ENCODE measurements at regions not wholly inside any gene's neighbourhood (a gene's known extent, or its start where the extent isn't known, plus 50 kb on each side); places are given as distances from the start of the nearest gene placed in this dataset.

GRCh38 chr6:50956014-50956413, 137.3 kb downstream of the TFAP2B start:
- Histone ChIP-seq H3K79me2 (ENCODE audit: insufficient read depth, low read length) (no peaks in the 10 kb centered on the region), H3K27ac (ENCODE audit: low read depth, low read length) (no peak overlapping the region), H3K36me3 (ENCODE audit: insufficient read depth, low read length) (no peaks in the 10 kb centered on the region), H3K27me3 (ENCODE audit: insufficient read depth, low read length) (no peaks in the 10 kb centered on the region), H3K9me3 (ENCODE audit: insufficient read depth, low read depth, low read length) (no peaks in the 10 kb centered on the region), H3K4me1 (ENCODE audit: insufficient read depth, low read length) (no peaks in the 10 kb centered on the region), H3K4me2 (ENCODE audit: low read length) (no peak overlapping the region), H4K20me1 (ENCODE audit: insufficient read depth, low read length) (no peaks in the 10 kb centered on the region), H3K4me3 (ENCODE audit: insufficient read depth, low read depth, low read length) (no peak overlapping the region), H2AFZ (ENCODE audit: low read depth, low read length) (no peak overlapping the region), H3K9ac (ENCODE audit: low read length) (no peak overlapping the region)
- FAIRE-seq (no peak), DNase-seq (ENCODE audit: low read depth) (no peak)
- Mint-ChIP-seq H3K4me1 (ENCODE audit: low read depth, unreplicated experiment) (peaks cover 5% of the 10 kb centered on the region), H3K4me3 (ENCODE audit: unreplicated experiment) (no peak overlapping the region), H3K27me3 (ENCODE audit: low read depth, unreplicated experiment) (peaks cover 4% of the 10 kb centered on the region), H3K27ac (ENCODE audit: unreplicated experiment) (no peak overlapping the region), H3K9me3 (ENCODE audit: unreplicated experiment) (no peaks in the 10 kb centered on the region), H3K36me3 (ENCODE audit: low read depth, unreplicated experiment) (no peaks in the 10 kb centered on the region)
- TF ChIP-seq CTCF (IDR thresholded peaks at IDR 0.05; ENCODE audit: insufficient read depth, low read depth, low read length) (no peak), EZH2 (IDR thresholded peaks at IDR 0.05; ENCODE audit: insufficient read depth, low read length) (no peak)

- no peaks in the 10 kb centered on the region for H3K9me3 Mint-ChIP-seq (ENCODE audit: unreplicated experiment)
- TF ChIP-seq EZH2 (IDR thresholded peaks at IDR 0.05; ENCODE audit: insufficient read depth, low read length) (no peak), CTCF (IDR thresholded peaks at IDR 0.05; ENCODE audit: insufficient read depth, low read depth, low read length) (no peak)
- no peak for FAIRE-seq
- no peak overlapping the region for H3K27ac Mint-ChIP-seq (ENCODE audit: unreplicated experiment)
- H3K4me3 Mint-ChIP-seq (ENCODE audit: unreplicated experiment): no peak overlapping the region
- H3K9ac ChIP-seq (ENCODE audit: low read length): no peak overlapping the region
- no peaks in the 10 kb centered on the region for H3K79me2 ChIP-seq (ENCODE audit: insufficient read depth, low read length)
- H3K27me3 ChIP-seq (ENCODE audit: insufficient read depth, low read length): no peaks in the 10 kb centered on the region
- H3K4me1 ChIP-seq (ENCODE audit: insufficient read depth, low read length): no peaks in the 10 kb centered on the region
- no peaks in the 10 kb centered on the region for H3K9me3 ChIP-seq (ENCODE audit: insufficient read depth, low read depth, low read length)
- H3K36me3 ChIP-seq (ENCODE audit: insufficient read depth, low read length): no peaks in the 10 kb centered on the region
- no peaks in the 10 kb centered on the region for H3K36me3 Mint-ChIP-seq (ENCODE audit: low read depth, unreplicated experiment)
- H3K4me1 Mint-ChIP-seq (ENCODE audit: low read depth, unreplicated experiment): no peaks in the 10 kb centered on the region
- no peak overlapping the region for H3K27ac ChIP-seq (ENCODE audit: low read depth, low read length)
- no peak overlapping the region for H2AFZ ChIP-seq (ENCODE audit: low read depth, low read length)
- peaks cover 4% of the 10 kb centered on the region for H3K27me3 Mint-ChIP-seq (ENCODE audit: low read depth, unreplicated experiment)
- H3K4me3 ChIP-seq (ENCODE audit: insufficient read depth, low read depth, low read length): no peak overlapping the region
- no peaks in the 10 kb centered on the region for H4K20me1 ChIP-seq (ENCODE audit: insufficient read depth, low read length)
- DNase-seq (ENCODE audit: low read depth): no peak
- no peak overlapping the region for H3K4me2 ChIP-seq (ENCODE audit: low read length)
Measured at GRCh38 chr6:50958148-50958697, 139.6 kb downstream of the TFAP2B start.

- Mint-ChIP-seq H3K27ac (ENCODE audit: unreplicated experiment) (no peak overlapping the region), H3K4me3 (ENCODE audit: unreplicated experiment) (no peak overlapping the region), H3K4me1 (ENCODE audit: low read depth, unreplicated experiment) (no peaks in the 10 kb centered on the region), H3K9me3 (ENCODE audit: unreplicated experiment) (no peaks in the 10 kb centered on the region), H3K27me3 (ENCODE audit: low read depth, unreplicated experiment) (peaks cover 4% of the 10 kb centered on the region), H3K36me3 (ENCODE audit: low read depth, unreplicated experiment) (no peaks in the 10 kb centered on the region)
- TF ChIP-seq CTCF (IDR thresholded peaks at IDR 0.05; ENCODE audit: insufficient read depth, low read depth, low read length) (no peak), EZH2 (IDR thresholded peaks at IDR 0.05; ENCODE audit: insufficient read depth, low read length) (no peak)
- no peak overlapping the region for H3K9ac ChIP-seq (ENCODE audit: low read length)
- DNase-seq (ENCODE audit: low read depth) (no peak), FAIRE-seq (no peak)
- no peak overlapping the region for H3K27ac ChIP-seq (ENCODE audit: low read depth, low read length)
- H3K79me2 ChIP-seq (ENCODE audit: insufficient read depth, low read length): no peaks in the 10 kb centered on the region
- H3K9me3 ChIP-seq (ENCODE audit: insufficient read depth, low read depth, low read length): no peaks in the 10 kb centered on the region
- no peak overlapping the region for H3K4me3 ChIP-seq (ENCODE audit: insufficient read depth, low read depth, low read length)
- H3K4me1 ChIP-seq (ENCODE audit: insufficient read depth, low read length): no peaks in the 10 kb centered on the region
- H3K27me3 ChIP-seq (ENCODE audit: insufficient read depth, low read length): no peaks in the 10 kb centered on the region
- no peaks in the 10 kb centered on the region for H4K20me1 ChIP-seq (ENCODE audit: insufficient read depth, low read length)
- no peaks in the 10 kb centered on the region for H3K36me3 ChIP-seq (ENCODE audit: insufficient read depth, low read length)
- no peak overlapping the region for H3K4me2 ChIP-seq (ENCODE audit: low read length)
- H2AFZ ChIP-seq (ENCODE audit: low read depth, low read length): no peak overlapping the region
Measured at GRCh38 chr6:50959081-50959641, 140.5 kb downstream of the TFAP2B start.
